Suprapubic skin (tissue), 4 donors: ENCODE measurements at regions not wholly inside any gene's neighbourhood (a gene's known extent, or its start where the extent isn't known, plus 50 kb on each side); places are given as distances from the start of the nearest gene placed in this dataset.

Experiments
- DNase-seq, 2 donors: peaks; one replicate each; pipeline ENCODE4 v3.0.0-alpha.2; 2019; ENCODE audit warnings: low spot score in 2 of 2
- H3K27ac ChIP-seq: fragments of 200-600 bp; sonication (generic); one replicate; pipeline ENCODE4 v1.5.1; 2019
- H3K27me3 ChIP-seq: fragments of 200-600 bp; sonication (generic); one replicate; pipeline ENCODE4 v1.5.1; 2019
- H3K36me3 ChIP-seq: fragments of 200-600 bp; sonication (generic); one replicate; pipeline ENCODE4 v1.5.1; 2019
- H3K4me1 ChIP-seq: fragments of 200-600 bp; sonication (generic); one replicate; pipeline ENCODE4 v1.5.1; 2019
- H3K4me3 ChIP-seq: fragments of 200-600 bp; sonication (generic); one replicate; pipeline ENCODE4 v1.5.1; 2019; ENCODE audit warnings: mild to moderate bottlenecking
- H3K9me3 ChIP-seq: fragments of 200-600 bp; sonication (generic); one replicate; pipeline ENCODE4 v1.5.1; 2019
- CTCF ChIP-seq, 2 donors: fragments of 200-600 bp in 1 of 2; fragments of 450-650 bp in 1 of 2; sonication (generic) in 1 of 2; IDR thresholded peaks; one replicate each; pipeline ENCODE4 v1.5.1; 2016 to 2019; ENCODE audit warnings: antibody characterized with exemption in 2 of 2, mild to moderate bottlenecking in 1 of 2, moderate library complexity in 1 of 2
- EP300 ChIP-seq: sonication (generic); formaldehyde crosslinking; IDR thresholded peaks from one replicate; pipeline ENCODE4 v1.6.1; 2017; ENCODE audit warnings: antibody characterized with exemption
- POLR2A ChIP-seq, 2 donors: fragments of 450-650 bp; IDR thresholded peaks; one replicate each; pipeline ENCODE4 v1.6.1; 2017; ENCODE audit warnings: antibody characterized with exemption in 2 of 2, mild to moderate bottlenecking in 2 of 2, moderate library complexity in 2 of 2
- POLR2AphosphoS5 ChIP-seq, 3 donors: sonication (generic); formaldehyde crosslinking; IDR thresholded peaks; one replicate each; pipeline ENCODE4 v1.6.1; 2017; ENCODE audit warnings: antibody characterized with exemption in 3 of 3
- WGBS: methylation state at CpG from one replicate; pipeline ENCODE4 v1.1.5; 2018; 5-methylcytosine and 5-hydroxymethylcytosine counted together

DNA sequence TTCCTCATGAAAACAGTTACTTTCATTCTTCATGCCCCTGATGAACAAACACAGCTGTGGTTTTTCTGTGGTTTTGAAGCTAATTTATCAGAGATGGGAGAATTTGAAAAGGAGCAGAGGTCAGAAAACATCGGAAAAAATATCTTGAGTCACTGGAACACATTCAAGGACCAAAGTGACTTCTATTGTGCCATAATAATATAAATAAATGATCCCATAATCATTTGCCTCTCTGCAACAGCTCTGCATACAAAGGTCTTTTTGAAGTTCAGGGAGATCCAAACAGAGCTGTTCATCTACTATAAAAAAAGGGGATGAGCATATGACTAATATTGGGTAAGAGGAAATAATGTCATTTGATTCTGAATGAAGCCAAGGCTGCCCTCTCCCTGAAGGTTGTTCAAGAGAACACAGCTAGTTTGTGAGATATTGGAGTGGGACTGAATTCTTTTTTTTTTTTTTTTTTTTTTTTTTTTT lies 201.3 kb upstream of the GALNT5 start:
- WGBS = 11% methylated on average over 1 of the region's 1 CpG
- TF ChIP-seq POLR2AphosphoS5 (IDR thresholded peaks at IDR 0.05) = no peak
- TF ChIP-seq CTCF (IDR thresholded peaks at IDR 0.05) = no peak
- no peak for TF ChIP-seq EP300
- no peak for TF ChIP-seq POLR2A (IDR thresholded peaks at IDR 0.05)
- peak overlapping the region; percentile 45 for H3K27ac ChIP-seq

DNA sequence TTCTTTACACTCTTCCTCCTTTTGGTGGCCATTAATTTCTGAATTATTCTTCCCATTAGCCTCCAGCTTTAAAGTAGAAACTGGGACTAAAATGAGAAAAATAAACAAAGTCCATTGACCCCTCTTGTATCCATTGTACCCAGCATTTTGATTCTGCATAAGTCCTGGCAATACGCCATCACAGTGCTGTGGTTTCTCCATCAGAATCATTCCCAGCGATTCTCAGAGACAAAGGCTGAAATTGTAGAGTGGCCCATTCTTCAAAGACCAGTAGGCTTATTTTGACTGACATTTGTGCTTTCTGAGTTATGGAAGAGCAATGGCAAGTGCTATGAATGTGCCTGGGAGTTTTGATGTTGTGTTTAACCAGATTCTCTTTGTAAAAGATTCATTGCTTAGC lies 199.3 kb upstream of the GALNT5 start:
- Histone ChIP-seq H3K27ac (no peak overlapping the region), H3K9me3 (no peaks in the 10 kb centered on the region), H3K36me3 (no peaks in the 10 kb centered on the region), H3K4me3 (no peak overlapping the region), H3K4me1 (no peaks in the 10 kb centered on the region), H3K27me3 (no peaks in the 10 kb centered on the region)
- TF ChIP-seq POLR2A (IDR thresholded peaks at IDR 0.05) (no peak), CTCF (IDR thresholded peaks at IDR 0.05) (no peak), POLR2AphosphoS5 (IDR thresholded peaks at IDR 0.05) (no peak), EP300 (no peak)
- DNase-seq = no peak
- WGBS = 85% methylated on average over 2 of the region's 2 CpGs

More for the DNA sequence above, 201.3 kb upstream of the GALNT5 start:
- H3K4me1 ChIP-seq = no peaks in the 10 kb centered on the region
- H3K9me3 ChIP-seq = no peaks in the 10 kb centered on the region
- no peak overlapping the region for H3K4me3 ChIP-seq
- no peak for DNase-seq
- no peaks in the 10 kb centered on the region for H3K36me3 ChIP-seq
- H3K27me3 ChIP-seq = no peaks in the 10 kb centered on the region

DNA sequence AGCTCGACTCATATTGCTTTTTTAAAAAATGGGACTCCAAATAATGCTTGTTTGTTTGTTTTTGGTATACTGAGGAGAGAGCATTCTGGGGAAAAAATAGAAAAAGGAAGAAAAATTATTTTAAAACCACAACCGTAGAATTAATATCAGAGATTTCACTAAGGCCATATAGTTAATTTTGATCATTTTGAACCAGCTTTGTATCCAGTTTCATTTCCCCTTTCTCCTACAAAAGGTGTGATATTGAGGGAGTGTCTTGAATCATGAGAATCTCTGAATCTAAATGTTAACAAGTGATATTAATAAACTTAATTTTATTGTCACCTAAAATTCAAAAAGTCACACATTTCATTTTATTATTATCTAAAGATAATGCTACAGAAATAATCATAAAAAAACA lies 198.5 kb upstream of the GALNT5 start:
- no peak for TF ChIP-seq EP300
- Histone ChIP-seq H3K9me3 (no peaks in the 10 kb centered on the region), H3K36me3 (no peaks in the 10 kb centered on the region), H3K4me1 (no peaks in the 10 kb centered on the region), H3K27ac (no peak overlapping the region), H3K27me3 (no peaks in the 10 kb centered on the region), H3K4me3 (no peak overlapping the region)
- WGBS = 86% methylated on average over 2 of the region's 2 CpGs
- no peak for DNase-seq

- no peak for TF ChIP-seq CTCF (IDR thresholded peaks at IDR 0.05)
- TF ChIP-seq POLR2AphosphoS5 (IDR thresholded peaks at IDR 0.05) = no peak
- TF ChIP-seq EP300 = no peak
- no peak for TF ChIP-seq POLR2A (IDR thresholded peaks at IDR 0.05)
- H3K27me3 ChIP-seq = no peaks in the 10 kb centered on the region
- no peak overlapping the region for H3K27ac ChIP-seq
- H3K4me1 ChIP-seq = no peaks in the 10 kb centered on the region
- no peaks in the 10 kb centered on the region for H3K9me3 ChIP-seq
- no peaks in the 10 kb centered on the region for H3K36me3 ChIP-seq
- 61% methylated on average over 2 of the region's 2 CpGs for WGBS
- no peak overlapping the region for H3K4me3 ChIP-seq
- no peak for DNase-seq
These were observed 195.7 kb upstream of the GALNT5 start for GRCh38 chr2:157061799-157062198.

DNA sequence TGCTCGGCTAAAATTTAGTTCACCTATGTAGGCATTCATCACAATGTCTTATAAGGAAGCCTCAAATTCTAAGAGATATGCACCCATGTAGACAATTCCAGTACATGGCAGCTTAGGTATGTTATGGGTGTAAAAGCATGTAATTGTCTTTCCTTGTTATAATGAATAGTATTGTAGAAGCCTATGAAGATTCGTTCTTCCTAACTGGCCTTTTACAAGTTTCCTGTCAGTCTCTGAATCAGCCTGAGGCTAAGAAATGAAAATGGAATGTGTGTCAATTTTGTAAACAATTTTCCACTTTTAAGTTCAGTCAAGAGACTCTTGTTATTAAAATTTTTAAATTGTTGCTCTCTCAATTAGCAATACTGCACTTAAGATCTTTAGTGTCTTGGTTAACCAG lies 189.9 kb upstream of the GALNT5 start:
- Histone ChIP-seq H3K4me3 (no peak overlapping the region), H3K27ac (no peak overlapping the region), H3K27me3 (no peaks in the 10 kb centered on the region), H3K4me1 (no peaks in the 10 kb centered on the region), H3K9me3 (no peaks in the 10 kb centered on the region), H3K36me3 (no peaks in the 10 kb centered on the region)
- WGBS = 44% methylated on average over 2 of the region's 2 CpGs
- TF ChIP-seq POLR2AphosphoS5 (IDR thresholded peaks at IDR 0.05) (no peak), CTCF (IDR thresholded peaks at IDR 0.05) (no peak), POLR2A (IDR thresholded peaks at IDR 0.05) (no peak), EP300 (no peak)
- no peak for DNase-seq

GRCh38 chr2:157068237-157068636 lies 189.3 kb upstream of the GALNT5 start:
- Histone ChIP-seq H3K27me3 (no peaks in the 10 kb centered on the region), H3K4me1 (no peaks in the 10 kb centered on the region), H3K4me3 (no peak overlapping the region), H3K36me3 (no peaks in the 10 kb centered on the region), H3K27ac (no peak overlapping the region), H3K9me3 (no peaks in the 10 kb centered on the region)
- no peak for TF ChIP-seq POLR2A (IDR thresholded peaks at IDR 0.05)
- no peak for TF ChIP-seq EP300
- no peak for TF ChIP-seq CTCF (IDR thresholded peaks at IDR 0.05)
- no peak for TF ChIP-seq POLR2AphosphoS5 (IDR thresholded peaks at IDR 0.05)
- WGBS = 88% methylated on average over 1 of the region's 1 CpG
- DNase-seq = no peak
